SH-SY5Y (cell line): ENCODE measurements at regions not wholly inside any gene's neighbourhood (a gene's known extent, or its start where the extent isn't known, plus 50 kb on each side); places are given as distances from the start of the nearest gene placed in this dataset.

Source experiments
- GATA2 ChIP-seq: IDR thresholded peaks from 2 replicates; pipeline ENCODE4 v1.6.1; 2011; ENCODE audit warnings: mild to moderate bottlenecking, low read depth, low read length
- GATA3 ChIP-seq: IDR thresholded peaks from 2 replicates; pipeline ENCODE4 v1.6.1; 2011; ENCODE audit warnings: low read depth, mild to moderate bottlenecking, low read length, moderate library complexity

DNA sequence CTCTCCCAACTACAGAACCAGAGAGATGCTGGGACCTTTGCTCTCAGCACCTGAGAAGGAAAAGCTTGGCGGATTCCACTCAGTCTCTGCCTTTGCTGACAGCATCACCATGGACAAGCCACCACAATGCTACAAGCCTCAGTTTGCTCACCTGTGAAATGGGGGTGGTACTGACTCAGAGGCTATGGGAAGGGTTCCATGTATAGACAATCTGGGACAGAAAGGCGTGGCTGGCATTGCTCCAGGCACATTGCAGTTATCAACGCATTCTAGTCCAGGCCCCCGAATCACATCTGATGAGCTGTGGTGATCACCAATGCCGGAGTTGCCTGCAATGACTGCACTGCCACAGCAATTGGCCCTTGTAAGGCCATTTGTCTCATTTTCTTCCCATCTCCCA, 72.6 kb downstream of the ISX start:
- TF ChIP-seq GATA3 (no peak), GATA2 (no peak)

DNA sequence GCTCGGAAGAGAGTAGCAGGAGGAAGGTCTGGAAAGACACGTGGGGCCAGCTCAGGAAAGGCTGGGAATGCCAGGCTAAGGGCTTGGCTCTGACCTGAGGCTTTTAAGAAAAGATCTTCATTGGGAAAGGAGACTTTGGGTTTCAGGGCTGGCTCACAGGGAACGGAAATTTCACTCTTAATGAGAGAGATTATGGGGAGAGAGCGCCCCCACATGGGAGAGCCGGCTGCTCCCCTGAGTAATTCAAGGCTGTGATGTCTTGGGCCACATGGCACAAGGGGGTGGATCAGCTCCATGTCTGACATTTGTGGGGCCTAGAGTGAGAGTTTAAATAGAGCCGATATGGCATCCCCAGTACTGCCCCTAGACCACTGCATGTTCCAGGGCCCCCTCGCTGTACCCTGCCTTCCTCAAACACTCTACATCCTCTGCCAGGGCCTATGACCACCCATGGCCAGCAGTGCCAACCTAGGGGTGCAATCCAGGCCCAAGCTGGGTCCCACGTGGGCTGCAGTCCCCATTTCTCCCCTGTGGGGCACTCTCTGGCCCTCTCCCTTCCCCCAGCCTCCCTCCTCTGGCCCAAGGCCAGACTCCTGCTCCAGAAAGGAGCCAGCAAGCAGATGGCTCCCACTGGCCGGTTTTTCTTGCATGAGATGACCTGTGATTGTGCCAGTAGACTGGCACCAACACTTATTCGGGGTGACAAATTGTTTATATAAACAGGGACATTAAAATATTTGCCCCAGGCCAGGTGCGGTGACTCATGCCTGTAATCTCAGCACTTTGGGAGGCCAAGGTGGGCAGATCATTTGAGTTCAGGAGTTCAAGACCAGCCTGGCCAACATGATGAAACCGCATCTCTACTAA, 75.2 kb downstream of the ISX start:
- TF ChIP-seq GATA2: no peak
- TF ChIP-seq GATA3: no peak

DNA sequence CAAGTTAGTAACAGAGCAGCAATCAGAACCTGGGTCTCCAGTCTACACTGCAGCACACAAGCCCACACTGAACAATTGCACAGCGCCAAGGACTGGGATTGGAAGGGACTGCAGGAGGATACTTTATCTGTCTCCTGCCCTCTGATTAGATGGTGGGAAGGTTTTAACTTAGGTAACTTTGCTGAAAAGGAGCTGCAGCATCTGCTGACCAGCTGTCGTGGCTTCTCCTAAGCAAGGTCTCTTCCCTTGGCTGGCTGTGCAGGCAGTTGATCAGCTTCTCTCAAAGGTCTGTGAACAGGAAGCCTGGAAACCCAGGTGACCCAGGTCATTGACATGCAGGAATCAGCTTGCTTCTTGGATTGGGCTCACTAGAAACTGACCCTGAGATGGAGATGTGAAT, 82.4 kb downstream of the ISX start:
- TF ChIP-seq GATA3: no peak
- no peak for TF ChIP-seq GATA2

DNA sequence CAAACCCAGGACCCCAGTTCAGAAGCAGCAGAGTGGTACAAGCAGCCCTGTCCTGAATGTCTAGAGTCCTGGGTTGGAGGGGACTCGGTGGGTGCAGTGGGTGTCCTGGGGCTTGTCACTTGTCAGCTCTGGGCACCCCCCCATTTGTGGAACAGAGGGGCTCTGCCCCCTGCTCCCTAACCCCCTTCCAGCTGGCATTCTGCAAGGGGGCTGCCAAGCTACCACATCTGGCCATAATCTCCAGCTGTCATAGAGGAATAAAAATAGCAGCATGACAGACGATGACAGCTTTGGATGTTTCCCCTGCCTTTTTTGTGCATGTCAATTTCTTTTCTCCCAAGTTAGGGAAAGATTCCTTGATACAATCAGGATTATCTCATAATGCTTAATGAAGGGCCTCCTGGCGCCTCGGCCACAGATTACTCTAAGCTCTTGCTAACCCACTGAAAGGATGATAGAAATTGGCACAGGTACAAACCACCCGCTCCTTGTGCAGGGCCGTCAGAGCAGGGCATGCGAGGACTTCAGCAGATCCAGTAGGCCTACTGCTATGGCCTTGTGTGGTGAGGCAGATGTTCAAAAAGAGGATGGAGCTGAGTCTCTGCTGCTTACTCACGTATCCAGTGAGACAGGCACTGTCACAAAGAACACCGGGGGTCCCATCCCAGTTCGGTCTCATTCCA, 83.0 kb downstream of the ISX start:
- TF ChIP-seq GATA2 (no peak), GATA3 (no peak)

DNA sequence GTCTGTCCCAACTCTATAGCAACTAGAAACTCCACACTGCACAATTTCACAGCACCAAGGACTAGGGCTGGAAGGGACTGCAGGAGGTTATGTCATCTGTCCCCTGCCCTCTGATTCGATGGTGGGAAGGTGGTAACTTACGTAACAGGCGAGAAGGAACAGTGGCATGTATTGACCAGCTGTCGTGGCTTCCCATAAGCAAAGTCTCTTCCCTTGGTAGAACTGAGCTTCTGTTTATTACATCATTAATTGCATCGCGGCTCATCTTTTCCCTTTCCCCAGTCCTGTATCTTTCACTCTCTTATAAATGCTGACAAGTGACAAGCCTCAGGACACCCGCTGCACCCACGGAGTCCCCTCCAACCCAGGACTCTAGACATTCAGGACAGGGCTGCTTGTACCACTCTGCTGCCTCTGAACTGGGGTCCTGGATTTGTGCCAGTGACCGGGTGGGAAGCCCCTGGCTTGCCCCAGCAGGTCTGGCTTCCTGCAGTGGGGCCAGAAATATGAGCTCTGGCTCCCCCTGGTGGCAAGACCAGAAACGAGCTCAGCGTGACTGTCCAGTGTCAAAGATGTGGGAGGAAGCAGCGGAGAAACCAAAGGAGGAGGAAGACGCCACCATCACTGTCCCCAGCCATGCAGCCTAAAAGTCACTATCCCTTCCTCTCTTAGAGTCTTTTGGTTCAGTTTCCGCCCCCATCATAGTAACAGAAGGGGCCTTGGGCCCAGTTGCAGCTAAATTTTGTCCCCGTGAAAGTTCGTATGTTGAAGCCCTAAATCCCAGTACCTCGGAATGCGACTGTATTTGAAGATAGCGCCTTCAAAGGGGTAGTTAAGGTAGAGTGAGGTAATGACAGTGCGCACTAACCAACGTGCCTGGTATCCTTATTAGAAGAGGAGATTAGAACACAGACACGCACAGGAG, 84.5 kb downstream of the ISX start:
- no peak for TF ChIP-seq GATA2
- TF ChIP-seq GATA3: no peak

DNA sequence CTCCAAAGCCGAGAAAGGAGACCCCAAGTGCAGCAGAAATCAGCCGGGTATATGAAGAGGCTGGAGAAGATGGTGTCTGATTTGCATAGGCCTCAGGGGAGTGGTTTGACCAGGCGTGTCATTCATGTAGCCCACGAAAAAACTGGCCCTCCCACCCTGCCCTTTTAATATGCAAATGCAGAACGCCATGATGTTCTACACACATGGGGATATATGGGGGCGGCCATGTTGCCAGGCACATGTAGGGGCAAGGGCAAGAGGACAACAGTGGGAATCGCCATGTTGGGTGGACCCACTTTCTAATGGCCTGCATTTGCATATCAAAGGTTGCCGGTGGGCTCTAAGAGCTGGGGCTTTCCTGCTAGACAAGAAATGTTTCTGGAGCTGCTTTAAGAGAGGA, 86.4 kb downstream of the ISX start:
- no peak for TF ChIP-seq GATA3

DNA sequence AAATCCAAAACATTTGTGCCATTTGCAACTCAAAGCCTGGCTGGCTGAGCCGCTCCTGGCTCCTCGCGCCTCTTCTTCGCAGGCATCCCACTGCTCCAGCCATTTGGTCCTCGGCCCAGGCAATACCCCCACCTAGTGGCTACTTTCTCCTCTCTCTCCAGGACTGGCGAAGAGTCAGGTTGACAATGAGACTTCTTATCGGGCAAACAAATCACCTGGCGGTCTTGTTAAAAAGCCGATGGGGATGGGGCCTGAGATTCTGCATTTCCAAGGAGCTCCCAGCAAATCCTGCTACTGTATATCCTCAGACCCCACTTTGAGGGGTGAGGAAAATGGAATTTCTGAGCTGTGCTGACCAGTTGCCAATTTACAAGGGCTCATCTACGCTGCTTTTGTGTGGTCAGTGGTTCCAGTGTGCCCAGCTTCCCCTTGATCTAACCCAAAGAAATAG, 89.0 kb downstream of the ISX start:
- TF ChIP-seq GATA2 (peak; percentile 56), GATA3 (no peak)

DNA sequence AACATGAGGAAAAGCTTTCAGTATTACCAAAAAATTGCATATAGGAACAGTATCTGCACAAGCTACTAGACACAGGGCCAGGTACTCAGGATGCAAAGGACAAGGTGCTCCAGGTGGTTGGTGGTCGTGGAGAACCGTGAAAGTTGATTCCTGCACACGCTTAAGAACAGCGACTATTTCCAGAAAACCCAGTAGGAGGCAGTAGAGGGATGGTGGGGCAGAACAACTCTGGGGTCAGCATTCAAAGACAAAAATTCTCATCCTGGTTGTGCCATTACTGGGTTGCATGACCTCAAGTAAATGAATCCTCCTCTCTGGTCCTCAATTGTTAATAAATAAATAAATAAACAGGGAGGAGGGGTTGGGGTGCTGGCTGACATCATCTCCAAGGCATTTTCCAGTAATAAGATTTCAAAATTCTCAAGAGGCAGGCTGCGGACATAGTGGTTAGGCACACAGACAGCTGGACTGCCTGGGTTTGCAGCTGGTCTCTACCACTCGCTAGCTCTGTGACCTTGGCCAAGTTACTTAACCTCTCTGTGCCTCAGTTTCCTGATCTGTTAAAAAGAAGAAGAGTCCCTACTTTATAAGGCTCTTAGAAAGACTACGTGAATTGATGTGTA, 89.6 kb downstream of the ISX start:
- TF ChIP-seq GATA2: no peak
- no peak for TF ChIP-seq GATA3

DNA sequence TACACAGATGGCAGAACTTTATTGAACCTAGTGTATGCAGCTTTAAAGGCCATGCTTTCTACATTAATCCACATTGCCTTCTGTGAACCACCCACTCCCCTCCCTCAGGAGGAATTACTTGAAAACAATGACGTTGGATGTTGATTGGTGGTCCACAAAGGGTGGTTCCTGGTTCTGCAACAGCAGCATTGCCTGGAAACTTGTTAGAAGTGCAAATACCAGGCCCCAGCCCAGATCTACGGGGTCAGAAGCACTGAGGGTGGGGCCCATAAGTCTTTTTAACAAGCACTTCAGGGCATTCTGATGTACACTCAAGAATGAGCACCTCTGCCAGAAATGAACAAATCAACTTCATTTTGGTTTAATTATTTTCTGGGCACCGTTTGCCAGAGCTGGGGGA, 91.0 kb downstream of the ISX start:
- TF ChIP-seq GATA2: no peak
- TF ChIP-seq GATA3: no peak

DNA sequence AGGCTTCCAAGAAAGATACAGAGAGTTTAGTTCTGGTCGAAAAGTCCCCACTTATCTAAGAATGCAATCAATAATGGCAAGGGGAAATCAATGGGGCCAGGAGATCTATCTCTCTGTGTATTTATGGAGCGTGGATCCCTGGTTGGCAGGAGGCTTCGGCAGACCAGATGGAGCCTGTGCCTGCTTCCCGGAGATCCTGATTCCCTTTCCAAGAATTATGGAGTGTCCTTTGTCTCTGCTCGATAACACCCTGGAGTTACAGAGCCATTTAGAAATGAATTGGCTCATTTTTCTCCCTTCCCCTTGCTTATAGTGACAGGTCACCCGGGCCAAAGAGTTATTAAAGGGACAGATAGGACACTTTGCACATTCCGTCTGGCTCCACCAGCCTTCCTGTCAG, 92.4 kb downstream of the ISX start:
- no peak for TF ChIP-seq GATA3
- TF ChIP-seq GATA2: no peak

DNA sequence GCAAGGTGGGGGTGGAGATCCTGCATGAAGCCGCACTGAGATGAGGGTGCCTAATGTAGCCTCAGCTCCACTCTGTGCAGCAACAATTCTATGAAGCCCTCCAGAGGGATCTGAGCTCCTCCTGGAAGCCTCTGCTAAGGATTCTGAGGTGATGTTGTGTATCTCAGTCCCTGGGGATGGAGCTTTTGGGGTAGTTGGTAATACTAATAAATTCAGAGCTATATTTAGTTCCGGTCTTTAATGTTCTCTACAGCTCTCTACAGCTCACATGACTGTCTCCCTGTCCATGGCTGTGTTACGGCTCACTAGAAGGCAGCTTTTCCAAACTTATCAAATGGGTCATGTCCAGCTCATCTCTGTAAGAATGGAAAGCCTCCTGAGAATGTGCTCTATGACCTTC, 93.4 kb downstream of the ISX start:
- TF ChIP-seq GATA2 (no peak), GATA3 (no peak)

DNA sequence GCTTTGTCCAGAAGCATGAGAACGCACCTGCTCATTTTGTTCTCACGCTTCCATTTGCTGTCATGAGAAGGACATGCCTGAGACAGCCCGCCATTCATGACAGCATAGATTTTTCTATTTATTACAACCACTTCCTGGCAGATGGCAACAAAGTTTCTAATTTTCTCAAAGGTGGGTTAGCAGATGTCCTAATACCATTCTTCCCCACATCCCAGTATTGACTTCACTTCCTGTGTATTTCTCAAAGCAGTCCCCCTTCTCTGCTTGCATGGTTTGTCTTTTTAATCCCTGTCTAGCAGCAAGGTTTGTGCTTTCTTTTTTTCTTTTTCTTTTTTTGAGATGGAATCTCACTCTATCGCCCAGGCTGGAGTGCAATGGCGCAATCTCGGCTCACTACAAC, 94.3 kb downstream of the ISX start:
- TF ChIP-seq GATA2: no peak
- TF ChIP-seq GATA3: no peak

DNA sequence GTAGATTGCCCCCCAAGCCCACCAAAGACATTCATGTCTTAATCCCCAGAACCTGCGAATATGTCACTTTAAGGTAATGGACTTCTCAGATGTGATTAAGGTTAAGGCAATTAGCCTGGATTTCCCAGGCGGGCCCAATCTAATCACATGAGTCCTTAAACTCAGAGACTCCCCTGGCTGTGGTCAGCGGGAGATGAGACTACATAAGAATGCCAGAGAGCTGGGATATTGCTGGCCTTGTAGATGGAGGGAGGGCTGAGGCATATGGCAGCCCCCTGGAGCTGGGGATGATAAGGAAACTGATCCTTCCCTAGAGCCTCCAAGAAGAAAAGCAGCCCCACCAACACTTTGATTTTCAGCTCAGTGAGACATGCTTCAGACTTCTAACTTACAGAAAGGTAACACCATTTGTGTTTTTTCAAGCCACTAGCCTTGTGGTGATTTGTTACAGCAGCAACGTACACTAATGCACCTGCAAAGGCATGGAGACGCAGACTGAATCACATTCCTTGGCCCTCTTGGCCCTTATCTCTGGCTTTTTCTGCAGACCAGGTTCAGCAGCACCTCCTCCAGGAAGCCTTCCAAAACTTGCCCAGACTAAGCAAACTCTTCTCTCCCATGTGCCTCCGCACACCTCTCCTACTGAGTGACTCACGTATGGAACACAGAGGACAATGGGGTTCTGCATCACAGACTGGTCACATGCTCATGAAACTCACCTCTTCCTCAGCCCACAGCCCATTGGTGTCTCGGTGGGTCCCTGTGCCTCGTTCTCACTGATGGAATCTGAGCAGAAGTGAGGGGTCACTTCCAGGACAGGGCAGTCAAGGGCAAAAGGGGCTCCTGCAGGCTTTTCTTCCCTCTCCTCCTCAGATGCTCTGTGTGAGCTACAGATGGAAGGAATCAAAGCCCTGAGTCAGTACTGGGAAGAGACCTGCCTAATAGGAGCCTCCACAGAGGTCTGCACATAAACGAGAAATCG, 86.3 kb upstream of the HMGXB4 start:
- TF ChIP-seq GATA3: no peak
- no peak for TF ChIP-seq GATA2

DNA sequence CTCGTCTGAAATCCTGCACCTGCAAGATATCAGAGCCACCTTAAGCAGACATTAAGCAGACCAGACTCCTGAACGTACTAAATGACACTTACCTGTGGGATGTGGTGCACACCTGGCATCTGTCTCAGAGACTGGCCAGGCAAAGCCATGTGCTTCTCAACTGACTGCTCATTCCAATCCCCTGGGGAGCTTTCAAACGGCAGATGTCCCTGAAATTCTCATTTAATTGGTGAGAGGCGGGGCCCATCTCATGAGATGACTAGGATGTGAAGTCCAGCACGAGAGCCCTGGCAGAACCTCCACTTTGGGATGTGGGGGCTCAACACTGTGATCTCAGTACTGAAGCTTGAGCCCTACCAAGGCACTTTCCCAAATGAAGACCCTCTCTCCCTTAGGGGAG, 84.9 kb upstream of the HMGXB4 start:
- TF ChIP-seq GATA2: no peak
- no peak for TF ChIP-seq GATA3
